ENCODE measurements at regions not wholly inside any gene's neighbourhood (a gene's known extent, or its start where the extent isn't known, plus 50 kb on each side); places are given as distances from the start of the nearest gene placed in this dataset.

GRCh38 chr18:40018266-40018665, 1936.8 kb upstream of the PIK3C3 start:
- TF ChIP-seq CTCF (IDR thresholded peaks at IDR 0.05) (no peak), POLR2A (IDR thresholded peaks at IDR 0.05) (no peak), POLR2AphosphoS5 (IDR thresholded peaks at IDR 0.05) (no peak), EP300 (IDR thresholded peaks at IDR 0.05) (no peak)
